SK-N-SH (cell line): ENCODE measurements at regions not wholly inside any gene's neighbourhood (a gene's known extent, or its start where the extent isn't known, plus 50 kb on each side); places are given as distances from the start of the nearest gene placed in this dataset.

Source experiments
- CTCF ChIA-PET: fragments of 300-600, 350-600 bp; formaldehyde crosslinking; extraction: SDS; loops from one replicate; lab custom pipeline; 2021; lab: Yijun Ruan, JAX
- POLR2A ChIA-PET: fragments of 350-600 bp; sonication (Branson Sonifier 250); formaldehyde crosslinking; extraction: SDS; loops from one replicate; lab custom pipeline; 2020; ENCODE audit warnings: antibody characterized with exemption, inconsistent platforms; lab: Yijun Ruan, JAX
- DNase-seq: peaks from one replicate; pipeline ENCODE4 v3.0.0; 2012
- H2AFZ ChIP-seq: fragments of 200-600 bp; sonication (generic); 2 replicates; pipeline ENCODE4 v1.8.1; 2016; ENCODE audit warnings: antibody characterized with exemption, mild to moderate bottlenecking, low read depth
- H3F3A ChIP-seq: fragments of 200-600 bp; sonication (generic); replicated peaks from 2 replicates; pipeline ENCODE3; 2016; ENCODE audit warnings: antibody characterized with exemption, mild to moderate bottlenecking; ENCODE audit not compliant: insufficient read depth
- H3K27ac ChIP-seq, 2 experiments: fragments of 200-500 bp in 1 of 2; fragments of 200-600 bp in 1 of 2; sonication (Bioruptor generic) in 1 of 2; sonication (generic), shearing (Covaris generic) in 1 of 2; 2 replicates each; pipeline versions ENCODE4 v1.5.1 to v1.6.1; 2014 to 2016; ENCODE audit warnings: low read depth in 2 of 2, inconsistent platforms in 1 of 2, low read length in 1 of 2, mild to moderate bottlenecking in 1 of 2, mixed read lengths in 1 of 2
- H3K27me3 ChIP-seq: fragments of 200-600 bp; sonication (generic), shearing (Covaris generic); 2 replicates; pipeline ENCODE4 v1.6.1; 2016; ENCODE audit warnings: mixed run types; ENCODE audit not compliant: insufficient read depth
- H3K36me3 ChIP-seq, 2 experiments: fragments of 200-500 bp in 1 of 2; fragments of 200-600 bp in 1 of 2; sonication (Bioruptor generic) in 1 of 2; sonication (generic) in 1 of 2; replicated peaks in 1 of 2; 2 replicates each; pipeline versions ENCODE3 to v1.5.1; 2014 to 2016; ENCODE audit warnings: low read length in 1 of 2, mild to moderate bottlenecking in 1 of 2; ENCODE audit not compliant: insufficient read depth in 2 of 2, control insufficient read depth in 1 of 2
- H3K4me1 ChIP-seq, 2 experiments: fragments of 200-500 bp in 1 of 2; fragments of 200-600 bp in 1 of 2; sonication (Bioruptor generic) in 1 of 2; sonication (generic), shearing (Covaris generic) in 1 of 2; 2 replicates each; pipeline versions ENCODE4 v1.5.1 to v1.6.1; 2014 to 2016; ENCODE audit warnings: low read depth in 1 of 2, low read length in 1 of 2, mixed run types in 1 of 2; ENCODE audit not compliant: insufficient read depth in 2 of 2, control insufficient read depth in 1 of 2
- H3K4me2 ChIP-seq: fragments of 200-600 bp; sonication (generic), shearing (Covaris generic); 2 replicates; pipeline ENCODE4 v1.6.1; 2017; ENCODE audit warnings: mixed run types
- H3K4me3 ChIP-seq, 2 experiments: fragments of 200-500 bp in 1 of 2; fragments of 200-600 bp in 1 of 2; sonication (Bioruptor generic) in 1 of 2; sonication (generic), shearing (Covaris generic) in 1 of 2; 2 replicates each; pipeline versions ENCODE4 v1.5.1 to v1.8.1; 2014 to 2016; ENCODE audit warnings: low read depth in 2 of 2, inconsistent platforms in 1 of 2, low read length in 1 of 2, mild to moderate bottlenecking in 1 of 2, mixed read lengths in 1 of 2, moderate library complexity in 1 of 2
- H3K79me2 ChIP-seq: fragments of 200-600 bp; sonication (generic); 2 replicates; pipeline ENCODE4 v1.8.1; 2017; ENCODE audit warnings: mild to moderate bottlenecking; ENCODE audit not compliant: insufficient read depth
- H3K9ac ChIP-seq: fragments of 200-600 bp; sonication (generic); 2 replicates; pipeline ENCODE4 v1.6.1; 2017; ENCODE audit warnings: mixed run types
- H3K9me2 ChIP-seq: fragments of 200-600 bp; sonication (generic); 2 replicates; pipeline ENCODE4 v1.6.1; 2017; ENCODE audit warnings: mixed run types
- H3K9me3 ChIP-seq: fragments of 200-600 bp; sonication (generic); 2 replicates; pipeline ENCODE4 v1.6.1; 2017; ENCODE audit warnings: mixed run types, mild to moderate bottlenecking, moderate library complexity
- H4K20me1 ChIP-seq: fragments of 200-600 bp; sonication (generic); 2 replicates; pipeline ENCODE4 v1.6.1; 2017; ENCODE audit warnings: mild to moderate bottlenecking, mixed run types; ENCODE audit not compliant: insufficient read depth
- CTCF ChIP-seq: fragments of 200-600 bp; sonication (generic); IDR thresholded peaks from 2 replicates; pipeline ENCODE4 v1.6.1; 2017; ENCODE audit warnings: antibody characterized with exemption, mild to moderate bottlenecking, moderate library complexity
- EZH2phosphoT487 ChIP-seq: fragments of 200-600 bp; sonication (generic); IDR thresholded peaks from 2 replicates; pipeline ENCODE4 v1.6.1; 2017; ENCODE audit warnings: low read depth, mixed run types, mild to moderate bottlenecking, antibody characterized with exemption, moderate library complexity, borderline replicate concordance
- GABPA ChIP-seq: IDR thresholded peaks from 2 replicates; pipeline ENCODE4 v1.4.0; 2012; ENCODE audit warnings: low read depth, mild to moderate bottlenecking
- GATA2 ChIP-seq: sonication (generic); formaldehyde crosslinking; IDR thresholded peaks from 2 replicates; pipeline ENCODE4 v1.5.0; 2020; ENCODE audit warnings: mild to moderate bottlenecking, missing genetic modification reagents
- MEF2A ChIP-seq: IDR thresholded peaks from 2 replicates; pipeline ENCODE4 v1.4.0; 2012; ENCODE audit warnings: low read depth, borderline replicate concordance
- NFIC ChIP-seq: IDR thresholded peaks from 2 replicates; pipeline ENCODE4 v1.4.0; 2012; ENCODE audit warnings: borderline replicate concordance
- NRF1 ChIP-seq: IDR thresholded peaks from 2 replicates; pipeline ENCODE4 v1.6.1; 2012; ENCODE audit warnings: low read depth, mild to moderate bottlenecking, low read length
- RAD21 ChIP-seq: IDR thresholded peaks from 2 replicates; pipeline ENCODE4 v1.6.1; 2012; ENCODE audit warnings: mild to moderate bottlenecking, low read length
- REST ChIP-seq: IDR thresholded peaks from 2 replicates; pipeline ENCODE4 v1.6.1; 2012; ENCODE audit warnings: mild to moderate bottlenecking, low read depth, low read length, moderate library complexity
- RFX5 ChIP-seq: IDR thresholded peaks from 2 replicates; pipeline ENCODE4 v1.6.1; 2012; ENCODE audit warnings: mild to moderate bottlenecking, improper control_type of control experiment, low read length
- RXRA ChIP-seq: IDR thresholded peaks from 2 replicates; pipeline ENCODE4 v1.4.0; 2012; ENCODE audit warnings: low read depth, mild to moderate bottlenecking, borderline replicate concordance
- TCF12 ChIP-seq: IDR thresholded peaks from 2 replicates; pipeline ENCODE4 v1.4.0; 2012
- TEAD4 ChIP-seq: IDR thresholded peaks from 2 replicates; pipeline ENCODE4 v1.4.0; 2012; ENCODE audit warnings: mild to moderate bottlenecking, borderline replicate concordance; ENCODE audit not compliant: insufficient read depth
- USF1 ChIP-seq: IDR thresholded peaks from 2 replicates; pipeline ENCODE4 v1.4.0; 2012; ENCODE audit warnings: low read depth, borderline replicate concordance
- ZBTB33 ChIP-seq: IDR thresholded peaks from 2 replicates; pipeline ENCODE4 v1.4.0; 2012; ENCODE audit warnings: low read depth, borderline replicate concordance
- WGBS: methylation state at CpG from one replicate; pipeline ENCODE4 v1.1.6; 2017; ENCODE audit warnings: low lambda C conversion rate; 5-methylcytosine and 5-hydroxymethylcytosine counted together
- TF ChIP-seq, protein P1 (sequence below): fragments of 150-350 bp; IDR thresholded peaks from 2 replicates; pipeline ENCODE4 v1.6.1; 2017; ENCODE audit warnings: antibody characterized with exemption, low read length, low read depth, borderline replicate concordance
- TF ChIP-seq, protein P2 (sequence below): IDR thresholded peaks from 2 replicates; pipeline ENCODE4; 2012
- TF ChIP-seq, protein P3 (sequence below): IDR thresholded peaks from 2 replicates; pipeline ENCODE4 v1.4.0; 2012; ENCODE audit warnings: low read depth

DNA sequence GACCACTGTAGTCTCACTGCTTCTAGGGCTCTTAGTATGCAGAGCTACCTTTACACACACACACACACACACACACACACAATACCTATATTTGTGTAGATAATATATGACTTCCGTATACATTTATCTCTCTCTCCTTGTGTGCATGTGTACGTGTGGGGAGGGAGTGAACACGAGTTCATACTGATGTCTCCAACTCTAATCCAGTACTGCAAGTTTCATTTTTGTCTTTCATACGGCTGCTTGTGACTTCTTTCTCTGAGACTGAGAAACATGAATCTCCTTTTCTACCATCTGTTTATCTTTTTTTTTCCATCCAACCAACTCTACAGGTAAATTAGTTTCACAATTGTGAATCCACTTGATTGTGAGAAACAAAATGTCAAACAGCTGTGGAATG lies 1229.5 kb upstream of the AGA start (continued):
- TF ChIP-seq, protein P1, sequence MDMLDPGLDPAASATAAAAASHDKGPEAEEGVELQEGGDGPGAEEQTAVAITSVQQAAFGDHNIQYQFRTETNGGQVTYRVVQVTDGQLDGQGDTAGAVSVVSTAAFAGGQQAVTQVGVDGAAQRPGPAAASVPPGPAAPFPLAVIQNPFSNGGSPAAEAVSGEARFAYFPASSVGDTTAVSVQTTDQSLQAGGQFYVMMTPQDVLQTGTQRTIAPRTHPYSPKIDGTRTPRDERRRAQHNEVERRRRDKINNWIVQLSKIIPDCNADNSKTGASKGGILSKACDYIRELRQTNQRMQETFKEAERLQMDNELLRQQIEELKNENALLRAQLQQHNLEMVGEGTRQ, result no peak
- no peak for TF ChIP-seq GATA2 (CRISPR knock-in tag)
- TF ChIP-seq, protein P2, sequence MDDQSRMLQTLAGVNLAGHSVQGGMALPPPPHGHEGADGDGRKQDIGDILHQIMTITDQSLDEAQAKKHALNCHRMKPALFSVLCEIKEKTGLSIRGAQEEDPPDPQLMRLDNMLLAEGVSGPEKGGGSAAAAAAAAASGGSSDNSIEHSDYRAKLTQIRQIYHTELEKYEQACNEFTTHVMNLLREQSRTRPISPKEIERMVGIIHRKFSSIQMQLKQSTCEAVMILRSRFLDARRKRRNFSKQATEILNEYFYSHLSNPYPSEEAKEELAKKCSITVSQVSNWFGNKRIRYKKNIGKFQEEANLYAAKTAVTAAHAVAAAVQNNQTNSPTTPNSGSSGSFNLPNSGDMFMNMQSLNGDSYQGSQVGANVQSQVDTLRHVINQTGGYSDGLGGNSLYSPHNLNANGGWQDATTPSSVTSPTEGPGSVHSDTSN, result no peak
- no peak for TF ChIP-seq EZH2phosphoT487

DNA sequence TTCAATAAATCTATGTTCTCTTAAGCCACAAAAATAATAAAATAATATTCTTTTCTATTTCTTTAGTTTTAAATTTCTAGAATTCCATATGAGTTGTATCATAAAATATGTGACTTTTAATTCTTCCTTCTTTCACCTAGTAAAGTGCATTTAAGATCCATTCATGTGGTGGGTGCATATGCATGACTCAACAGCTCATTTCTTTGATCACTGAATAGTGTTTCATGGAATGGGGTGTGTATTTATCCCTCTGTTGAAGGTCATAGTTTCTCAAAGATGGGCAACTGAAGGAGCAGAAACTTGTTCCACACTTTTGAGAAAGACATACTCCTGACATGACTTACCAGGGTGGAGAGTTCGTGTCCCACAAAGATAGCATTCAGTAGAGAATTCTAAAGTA lies 1230.3 kb upstream of the AGA start:
- H4K20me1 ChIP-seq, result no peaks in the 10 kb centered on the region
- no peak overlapping the region for H3K4me3 ChIP-seq
- no peak for DNase-seq
- H3K27ac ChIP-seq, result no peak overlapping the region
- H2AFZ ChIP-seq, result no peak overlapping the region
- no peaks in the 10 kb centered on the region for H3K27me3 ChIP-seq
- POLR2A ChIA-PET, result no interaction called here
- no peaks in the 10 kb centered on the region for H3K79me2 ChIP-seq
- WGBS, result 0% methylated on average over 1 of the region's 1 CpG
- H3K36me3 ChIP-seq, result no peaks in the 10 kb centered on the region
- no peaks in the 10 kb centered on the region for H3K9me3 ChIP-seq
- no peak overlapping the region for H3K9ac ChIP-seq
- H3K4me1 ChIP-seq, result no peaks in the 10 kb centered on the region
- CTCF ChIA-PET, result no interaction called here
- H3F3A ChIP-seq, result no peaks in the 10 kb centered on the region
- no peak overlapping the region for H3K4me2 ChIP-seq
- no peaks in the 10 kb centered on the region for H3K9me2 ChIP-seq
- no peak for TF ChIP-seq EZH2phosphoT487
- TF ChIP-seq, protein P3, sequence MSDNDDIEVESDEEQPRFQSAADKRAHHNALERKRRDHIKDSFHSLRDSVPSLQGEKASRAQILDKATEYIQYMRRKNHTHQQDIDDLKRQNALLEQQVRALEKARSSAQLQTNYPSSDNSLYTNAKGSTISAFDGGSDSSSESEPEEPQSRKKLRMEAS, result no peak
- TF ChIP-seq, protein P2, result no peak
- TF ChIP-seq ZBTB33, result no peak
- TF ChIP-seq RXRA, result no peak
- TF ChIP-seq TCF12, result no peak
- no peak for TF ChIP-seq MEF2A
- no peak for TF ChIP-seq CTCF
- TF ChIP-seq RAD21, result no peak
- TF ChIP-seq NRF1, result no peak
- TF ChIP-seq TEAD4, result no peak
- no peak for TF ChIP-seq REST
- TF ChIP-seq NFIC, result no peak
- no peak for TF ChIP-seq GABPA
- TF ChIP-seq, protein P1, result no peak
- TF ChIP-seq USF1, result no peak
- TF ChIP-seq RFX5, result no peak
